SHP77 (cell line): ENCODE measurements at regions not wholly inside any gene's neighbourhood (a gene's known extent, or its start where the extent isn't known, plus 50 kb on each side); places are given as distances from the start of the nearest gene placed in this dataset.
"Not testable (repeated sequence)": the region's sequence is repeated elsewhere in the genome, so short reads cannot be mapped to it uniquely, and the experiment has no call there.

Experiments used
- DNase-seq, 2 experiments: peaks; one replicate each; lab custom pipeline; 2025; lab: John Stamatoyannopoulos, UW

- peak in 1 of 2 experiments; percentile 3 for DNase-seq
Observed at GRCh38 chr4:121616449-121616848, 80.3 kb downstream of the ANXA5 start.

GRCh38 chr4:121614101-121614500 lies 82.7 kb downstream of the ANXA5 start:
- no peak for DNase-seq

- no peak for DNase-seq
Observed at GRCh38 chr4:121599049-121599448, 97.7 kb downstream of the ANXA5 start.

GRCh38 chr4:121597346-121597934 lies 99.3 kb downstream of the ANXA5 start:
- DNase-seq, result no peak

- DNase-seq, result no peak
Observed at GRCh38 chr4:121594796-121595526, 101.8 kb downstream of the ANXA5 start.

GRCh38 chr4:121593760-121594159 lies 103.0 kb downstream of the ANXA5 start:
- no peak for DNase-seq

GRCh38 chr4:121592257-121592656 lies 104.5 kb downstream of the ANXA5 start:
- DNase-seq, result not testable (repeated sequence)

- no peak for DNase-seq
Observed at GRCh38 chr4:121584836-121585235, 111.9 kb downstream of the ANXA5 start.

GRCh38 chr4:121583396-121583795 lies 113.4 kb downstream of the ANXA5 start:
- no peak for DNase-seq

- DNase-seq, result no peak
Observed at GRCh38 chr4:121582296-121582695, 114.5 kb downstream of the ANXA5 start.

GRCh38 chr4:121575392-121575791 lies 121.4 kb downstream of the ANXA5 start:
- not testable (repeated sequence) for DNase-seq

GRCh38 chr4:121574618-121575017 lies 122.2 kb downstream of the ANXA5 start:
- no peak for DNase-seq

- DNase-seq, result no peak
Observed at GRCh38 chr4:121567748-121568147, 129.0 kb downstream of the ANXA5 start.

GRCh38 chr4:121564840-121565375 lies 131.9 kb downstream of the ANXA5 start:
- DNase-seq, result no peak

- no peak for DNase-seq
Observed at GRCh38 chr4:121562811-121563210, 134.0 kb downstream of the ANXA5 start.

GRCh38 chr4:121555315-121556107 lies 141.3 kb downstream of the ANXA5 start:
- DNase-seq, result no peak

GRCh38 chr4:121554382-121554781 lies 142.4 kb downstream of the ANXA5 start:
- no peak for DNase-seq

GRCh38 chr4:121551881-121552280 lies 144.9 kb downstream of the ANXA5 start:
- no peak for DNase-seq

- no peak for DNase-seq
Observed at GRCh38 chr4:121551271-121551670, 145.5 kb downstream of the ANXA5 start.

GRCh38 chr4:121541696-121542095 lies 155.1 kb downstream of the ANXA5 start:
- DNase-seq, result no peak

- DNase-seq, result no peak
Observed at GRCh38 chr4:121535351-121535750, 154.5 kb upstream of the QRFPR start.

- no peak for DNase-seq
Observed at GRCh38 chr4:121534187-121534586, 153.4 kb upstream of the QRFPR start.

GRCh38 chr4:121526509-121526908 lies 145.7 kb upstream of the QRFPR start:
- no peak for DNase-seq
